ENCODE measurements at regions not wholly inside any gene's neighbourhood (a gene's known extent, or its start where the extent isn't known, plus 50 kb on each side); places are given as distances from the start of the nearest gene placed in this dataset.

- H3K27ac ChIP-seq: no peak overlapping the region
- no peak for DNase-seq
- no peaks in the 10 kb centered on the region for H3K9me3 ChIP-seq
- no peaks in the 10 kb centered on the region for H3K4me1 ChIP-seq
- H3K27me3 ChIP-seq: peaks cover 0 to 9% of the 10 kb centered on the region in 2 donors
- TF ChIP-seq POLR2A (IDR thresholded peaks at IDR 0.05): no peak
- no peak for TF ChIP-seq CTCF (IDR thresholded peaks at IDR 0.05)
- no peak for ATAC-seq
- no peaks in the 10 kb centered on the region for H3K36me3 ChIP-seq
- no peak overlapping the region for H3K4me3 ChIP-seq
- intact Hi-C loops (cut with DNase I): no loop called here
Measured at GRCh38 chrX:45379236-45379635, 178.6 kb upstream of the DIPK2B start.

- intact Hi-C loops (cut with DNase I): no loop called here
- DNase-seq (no peak), ATAC-seq (no peak)
- H3K9me3 ChIP-seq: no peaks in the 10 kb centered on the region
- H3K36me3 ChIP-seq: no peaks in the 10 kb centered on the region
- H3K27ac ChIP-seq: no peak overlapping the region
- H3K4me3 ChIP-seq: no peak overlapping the region
- TF ChIP-seq CTCF (IDR thresholded peaks at IDR 0.05): no peak
- no peak for TF ChIP-seq POLR2A (IDR thresholded peaks at IDR 0.05)
- peaks cover 0 to 3% of the 10 kb centered on the region in 2 donors for H3K27me3 ChIP-seq
- no peaks in the 10 kb centered on the region for H3K4me1 ChIP-seq
Measured at GRCh38 chrX:45372151-45372550, 171.5 kb upstream of the DIPK2B start.

GRCh38 chrX:45368705-45369104 is 168.0 kb upstream of the DIPK2B start:
- 67% methylated on average over 1 of the region's 2 CpGs for WGBS (ENCODE audit: insufficient coverage, low coverage, low lambda C conversion rate, missing lambda C conversion rate)
- Histone ChIP-seq H3K4me3 (no peak overlapping the region), H3K27me3 (peaks cover 0 to 3% of the 10 kb centered on the region in 2 donors), H3K27ac (no peak overlapping the region), H3K9me3 (no peaks in the 10 kb centered on the region), H3K36me3 (no peaks in the 10 kb centered on the region), H3K4me1 (no peaks in the 10 kb centered on the region)
- no peak for TF ChIP-seq POLR2A (IDR thresholded peaks at IDR 0.05)
- TF ChIP-seq CTCF (IDR thresholded peaks at IDR 0.05): no peak
- intact Hi-C loops (cut with DNase I): no loop called here
- ATAC-seq (no peak), DNase-seq (no peak)

- Histone ChIP-seq H3K4me1 (no peaks in the 10 kb centered on the region), H3K36me3 (no peaks in the 10 kb centered on the region), H3K9me3 (no peaks in the 10 kb centered on the region), H3K27me3 (peaks cover 0 to 3% of the 10 kb centered on the region in 2 donors), H3K27ac (no peak overlapping the region), H3K4me3 (no peak overlapping the region)
- no peak for ATAC-seq
- 75% methylated on average over 4 of the region's 4 CpGs for WGBS (ENCODE audit: insufficient coverage, low coverage, low lambda C conversion rate, missing lambda C conversion rate)
- no peak for TF ChIP-seq POLR2A (IDR thresholded peaks at IDR 0.05)
- TF ChIP-seq CTCF (IDR thresholded peaks at IDR 0.05): no peak
- intact Hi-C loops (cut with DNase I): no loop called here
- DNase-seq: no peak
Measured at GRCh38 chrX:45363596-45363995, 162.9 kb upstream of the DIPK2B start.

GRCh38 chrX:45360571-45360970 is 159.9 kb upstream of the DIPK2B start:
- Histone ChIP-seq H3K4me3 (no peak overlapping the region), H3K27me3 (peaks cover 0 to 2% of the 10 kb centered on the region in 2 donors), H3K27ac (no peak overlapping the region), H3K36me3 (no peaks in the 10 kb centered on the region), H3K9me3 (no peaks in the 10 kb centered on the region), H3K4me1 (no peaks in the 10 kb centered on the region)
- WGBS (ENCODE audit: insufficient coverage, low coverage, low lambda C conversion rate, missing lambda C conversion rate): no CpG with 5 or more reads among the region's 1 CpG
- DNase-seq (no peak), ATAC-seq (no peak)
- intact Hi-C loops (cut with DNase I): no loop called here
- TF ChIP-seq POLR2A (IDR thresholded peaks at IDR 0.05) (no peak), CTCF (IDR thresholded peaks at IDR 0.05) (no peak)
